ENCODE measurements at regions not wholly inside any gene's neighbourhood (a gene's known extent, or its start where the extent isn't known, plus 50 kb on each side); places are given as distances from the start of the nearest gene placed in this dataset.

GRCh38 chr20:56925082-56925830 is 296.1 kb downstream of the TFAP2C start:
- Histone ChIP-seq H3K27me3 (ENCODE audit: insufficient read depth, low read length) (peaks cover 21% of the 10 kb centered on the region), H3K9me2 (ENCODE audit: insufficient read depth) (no peaks in the 10 kb centered on the region), H3K4me2 (ENCODE audit: low read length) (no peak overlapping the region), H3K9me3 (ENCODE audit: control insufficient read depth in 1 of 2, insufficient read depth in 1 of 2, low read depth in 1 of 2, low read length in 2 of 2) (no peaks in the 10 kb centered on the region), H3K79me2 (ENCODE audit: insufficient read depth, low read length) (no peaks in the 10 kb centered on the region), H3K27ac (ENCODE audit: low read depth, low read length) (no peak overlapping the region), H3K4me3 (replicated peaks in 1 of 2; ENCODE audit: low read depth in 1 of 2, low read length in 2 of 2) (no peak overlapping the region), H3K9ac (ENCODE audit: low read length) (no peak overlapping the region), H2AFZ (ENCODE audit: low read depth, low read length, poor library complexity, severe bottlenecking) (no peak overlapping the region), H4K20me1 (ENCODE audit: insufficient read depth) (no peaks in the 10 kb centered on the region), H3K4me1 (ENCODE audit: control insufficient read depth in 1 of 2, insufficient read depth in 2 of 2, low read length in 2 of 2) (no peaks in the 10 kb centered on the region), H3K36me3 (ENCODE audit: control insufficient read depth in 1 of 2, insufficient read depth in 2 of 2, low read length in 2 of 2) (no peaks in the 10 kb centered on the region)
- intact Hi-C loops (cut with micrococcal nuclease), result no loop called here
- TF ChIP-seq SIN3A (IDR thresholded peaks at IDR 0.05; ENCODE audit: low read depth) (no peak), REST (IDR thresholded peaks at IDR 0.05; ENCODE audit: low read depth) (no peak), POLR2A (IDR thresholded peaks at IDR 0.05; ENCODE audit: borderline replicate concordance, extremely low read depth, insufficient read depth, insufficient read length) (no peak), EGR1 (IDR thresholded peaks at IDR 0.05; ENCODE audit: low read depth) (no peak), SRF (IDR thresholded peaks at IDR 0.05; ENCODE audit: low read depth) (no peak)
- CTCF ChIA-PET, result no interaction called here
- ATAC-seq (no peak), DNase-seq (ENCODE audit: low read depth, low spot score) (no peak)
- RAD21 ChIA-PET (ENCODE audit: low non-redundant PET in 1 of 2, low total read pairs in 2 of 2, uncharacterized antibody in 2 of 2, unreplicated experiment in 2 of 2), result no interaction called here
- no TSS peak for BruUV-seq (replicated peaks)
- POLR2A ChIA-PET, result no interaction called here

DNA sequence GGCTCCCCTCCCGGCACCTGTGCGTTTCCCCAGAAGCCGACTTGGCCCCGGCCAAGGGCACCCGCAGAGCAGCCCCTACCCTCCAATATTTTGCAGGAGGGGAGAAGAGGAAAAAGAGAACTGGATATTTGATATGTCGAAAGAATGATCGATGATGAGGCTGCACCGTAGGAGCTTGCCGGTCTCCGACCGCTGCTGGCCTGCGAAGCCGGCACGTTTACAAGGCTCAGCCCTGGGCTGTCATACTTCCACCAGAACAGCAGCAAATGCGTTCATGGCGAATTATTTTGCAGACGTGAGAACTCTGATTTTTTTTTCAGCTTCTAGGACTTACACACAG is 296.7 kb downstream of the TFAP2C start:
- no peak overlapping the region for H3K4me2 ChIP-seq (ENCODE audit: low read length)
- no peak overlapping the region for H3K9ac ChIP-seq (ENCODE audit: low read length)
- POLR2A ChIA-PET, result no interaction called here
- H3K36me3 ChIP-seq (ENCODE audit: control insufficient read depth in 1 of 2, insufficient read depth in 2 of 2, low read length in 2 of 2), result no peaks in the 10 kb centered on the region
- H3K27me3 ChIP-seq (ENCODE audit: insufficient read depth, low read length), result peaks cover 21% of the 10 kb centered on the region
- H3K4me3 ChIP-seq (replicated peaks in 1 of 2; ENCODE audit: low read depth in 1 of 2, low read length in 2 of 2), result no peak overlapping the region
- CTCF ChIA-PET, result no interaction called here
- H3K9me3 ChIP-seq (ENCODE audit: control insufficient read depth in 1 of 2, insufficient read depth in 1 of 2, low read depth in 1 of 2, low read length in 2 of 2), result no peaks in the 10 kb centered on the region
- H3K9me2 ChIP-seq (ENCODE audit: insufficient read depth), result no peaks in the 10 kb centered on the region
- H2AFZ ChIP-seq (ENCODE audit: low read depth, low read length, poor library complexity, severe bottlenecking), result no peak overlapping the region
- H4K20me1 ChIP-seq (ENCODE audit: insufficient read depth), result no peaks in the 10 kb centered on the region
- no peaks in the 10 kb centered on the region for H3K79me2 ChIP-seq (ENCODE audit: insufficient read depth, low read length)
- ATAC-seq (no peak), DNase-seq (ENCODE audit: low read depth, low spot score) (no peak)
- H3K27ac ChIP-seq (ENCODE audit: low read depth, low read length), result no peak overlapping the region
- no peaks in the 10 kb centered on the region for H3K4me1 ChIP-seq (ENCODE audit: control insufficient read depth in 1 of 2, insufficient read depth in 2 of 2, low read length in 2 of 2)
- no peak for TF ChIP-seq FOSL1 (IDR thresholded peaks at IDR 0.05; ENCODE audit: low read depth)
- TF ChIP-seq EGR1 (IDR thresholded peaks at IDR 0.05; ENCODE audit: low read depth), result no peak
- TF ChIP-seq SIN3A (IDR thresholded peaks at IDR 0.05; ENCODE audit: low read depth), result no peak
- no peak for TF ChIP-seq EZH2 (IDR thresholded peaks at IDR 0.05)
- TF ChIP-seq TCF7L2 (IDR thresholded peaks at IDR 0.05; ENCODE audit: borderline replicate concordance, extremely low read depth, insufficient read depth, insufficient read length), result no peak
- TF ChIP-seq ZFX (IDR thresholded peaks at IDR 0.05), result no peak
- no peak for TF ChIP-seq POLR2AphosphoS5 (IDR thresholded peaks at IDR 0.05; ENCODE audit: low read depth, low read length)
- no peak for TF ChIP-seq REST (IDR thresholded peaks at IDR 0.05; ENCODE audit: low read depth)
- no peak for TF ChIP-seq EZH2phosphoT487 (IDR thresholded peaks at IDR 0.05; ENCODE audit: borderline replicate concordance)
- no TSS peak for BruUV-seq (replicated peaks)
- RAD21 ChIA-PET (ENCODE audit: low non-redundant PET in 1 of 2, low total read pairs in 2 of 2, uncharacterized antibody in 2 of 2, unreplicated experiment in 2 of 2), result no interaction called here
- intact Hi-C loops (cut with micrococcal nuclease), result no loop called here
